Spleen (tissue), 11 donors: ENCODE measurements at regions not wholly inside any gene's neighbourhood (a gene's known extent, or its start where the extent isn't known, plus 50 kb on each side); places are given as distances from the start of the nearest gene placed in this dataset.

ENCODE experiments used
- DNase-seq: peaks from one replicate; pipeline ENCODE4 v3.0.0-alpha.2; 2020
- H3K27ac ChIP-seq, 8 donors: fragments of 200-600 bp; sonication (generic) in 7 of 8; 1 replicate in 4 of 8; 2 replicates in 4 of 8; pipeline versions ENCODE4 v1.5.0 to v1.8.0; 2016 to 2021; ENCODE audit warnings: inconsistent platforms in 4 of 8, mild to moderate bottlenecking in 4 of 8, moderate library complexity in 1 of 8
- H3K27me3 ChIP-seq, 7 donors: fragments of 200-600 bp; sonication (generic) in 6 of 7; replicated peaks in 1 of 7; 1 replicate in 4 of 7; 2 replicates in 3 of 7; pipeline versions ENCODE4 v1.5.0 to v1.8.0; 2016 to 2021; ENCODE audit warnings: inconsistent platforms in 3 of 7, mild to moderate bottlenecking in 1 of 7
- H3K36me3 ChIP-seq, 6 donors: fragments of 200-600 bp; sonication (generic) in 5 of 6; 1 replicate in 4 of 6; 2 replicates in 2 of 6; pipeline versions ENCODE4 v1.5.0 to v1.8.0; 2016 to 2021; ENCODE audit warnings: inconsistent platforms in 2 of 6
- H3K4me1 ChIP-seq, 6 donors: fragments of 200-600 bp; sonication (generic) in 5 of 6; 1 replicate in 3 of 6; 2 replicates in 3 of 6; pipeline versions ENCODE4 v1.5.0 to v1.8.0; 2016 to 2021; ENCODE audit warnings: inconsistent platforms in 3 of 6
- H3K4me3 ChIP-seq, 8 donors: fragments of 200-600 bp; sonication (generic) in 7 of 8; 1 replicate in 4 of 8; 2 replicates in 4 of 8; pipeline versions ENCODE4 v1.5.0 to v1.8.0; 2016 to 2021; ENCODE audit warnings: inconsistent platforms in 4 of 8, mild to moderate bottlenecking in 4 of 8, moderate library complexity in 2 of 8
- H3K9me3 ChIP-seq, 8 donors: fragments of 200-600 bp; sonication (generic) in 7 of 8; 1 replicate in 4 of 8; 2 replicates in 4 of 8; pipeline versions ENCODE4 v1.5.0 to v1.8.0; 2016 to 2021; ENCODE audit warnings: inconsistent platforms in 4 of 8
- CTCF ChIP-seq, 11 experiments: fragments of 200-600 bp in 7 of 11; fragments of 450-650 bp in 4 of 11; sonication (generic) in 4 of 11; IDR thresholded peaks in 8 of 11; conservative IDR thresholded peaks in 3 of 11; 1 replicate in 7 of 11; 2 replicates in 4 of 11; pipeline versions ENCODE4 v1.4.0 to v1.8.0; 2016 to 2021; ENCODE audit warnings: antibody characterized with exemption in 11 of 11, inconsistent platforms in 4 of 11, mild to moderate bottlenecking in 1 of 11
- POLR2A ChIP-seq, 3 donors: fragments of 450-650 bp; IDR thresholded peaks; one replicate each; pipeline ENCODE4 v1.5.1; 2017; ENCODE audit warnings: antibody characterized with exemption in 3 of 3, mild to moderate bottlenecking in 1 of 3
- POLR2AphosphoS5 ChIP-seq, 3 donors: sonication (generic); formaldehyde crosslinking; IDR thresholded peaks; one replicate each; pipeline ENCODE4 v1.5.1; 2017; ENCODE audit warnings: antibody characterized with exemption in 3 of 3
- WGBS, 5 donors: extraction: QIAGEN DNeasy Blood & Tissue Kit in 3 of 5; methylation state at CpG; one replicate each; pipeline versions ENCODE4 v1.1.5 to v1.1.7; 2013 to 2018; 5-methylcytosine and 5-hydroxymethylcytosine counted together
- intact Hi-C: fragments of 100-400 bp; cut with DNase I; formaldehyde crosslinking; loops from one replicate; pipeline ENCODE4 v1.15.0; 2023; ENCODE audit warnings: low total_unique reads
- donor health status: healthy with polysubstance abuse.
- donor health status: DM: no; HTN: no; CAD: no; lungs with moderate emphysema.
- donor health status: DM: no; HTN: no; CAD: no.
- donor health status: Bipolar disorder and iron deficiency.
- donor health status: healthy.
- donor health status: DM: no; HTN: no; CAD: no.
- donor health status: DM: yes; HTN: yes; CAD: no.

- no peaks in the 10 kb centered on the region for H3K4me1 ChIP-seq
- H3K27me3 ChIP-seq = no peaks in the 10 kb centered on the region
- H3K27ac ChIP-seq = no peak overlapping the region
- H3K36me3 ChIP-seq = no peaks in the 10 kb centered on the region
- intact Hi-C loops = no loop called here
- WGBS, 5 donors = 74 to 92% (median 86%) methylated on average over 11 to 12 of the region's 12 CpGs
- no peak for TF ChIP-seq POLR2AphosphoS5 (IDR thresholded peaks at IDR 0.05)
- TF ChIP-seq POLR2A (IDR thresholded peaks at IDR 0.05) = no peak
- no peak for TF ChIP-seq CTCF (IDR thresholded peaks at IDR 0.05 in 8 of 11, conservative IDR thresholded peaks at IDR 0.05 in 3 of 11)
- H3K9me3 ChIP-seq = peaks cover 0 to 9% (median 2%) of the 10 kb centered on the region in 8 donors
- peak; percentile 59 for DNase-seq
- no peak overlapping the region for H3K4me3 ChIP-seq
Observed at GRCh38 chr14:101508196-101508947, 52.9 kb upstream of the DIO3 start.

- no peaks in the 10 kb centered on the region for H3K27me3 ChIP-seq
- no peak overlapping the region for H3K4me3 ChIP-seq
- H3K9me3 ChIP-seq = peaks cover 0 to 2% (median 0%) of the 10 kb centered on the region in 8 donors
- peak in 1 of 3 donors; percentile 12 for TF ChIP-seq POLR2AphosphoS5 (IDR thresholded peaks at IDR 0.05)
- TF ChIP-seq POLR2A (IDR thresholded peaks at IDR 0.05) = no peak
- TF ChIP-seq CTCF (IDR thresholded peaks at IDR 0.05 in 8 of 11, conservative IDR thresholded peaks at IDR 0.05 in 3 of 11) = no peak
- peak; percentile 65 for DNase-seq
- no peaks in the 10 kb centered on the region for H3K4me1 ChIP-seq
- intact Hi-C loops = no loop called here
- H3K27ac ChIP-seq = no peak overlapping the region
- WGBS, 5 donors = 75 to 92% (median 89%) methylated on average over 11 to 18 of the region's 18 CpGs
- no peaks in the 10 kb centered on the region for H3K36me3 ChIP-seq
Observed at GRCh38 chr14:101508948-101509729, 52.2 kb upstream of the DIO3 start.

- Histone ChIP-seq H3K4me1 (no peaks in the 10 kb centered on the region), H3K27ac (no peak overlapping the region), H3K36me3 (no peaks in the 10 kb centered on the region), H3K4me3 (no peak overlapping the region), H3K9me3 (no peaks in the 10 kb centered on the region), H3K27me3 (no peaks in the 10 kb centered on the region)
- intact Hi-C loops = no loop called here
- TF ChIP-seq CTCF (IDR thresholded peaks at IDR 0.05 in 8 of 11, conservative IDR thresholded peaks at IDR 0.05 in 3 of 11) (no peak), POLR2AphosphoS5 (IDR thresholded peaks at IDR 0.05) (no peak), POLR2A (IDR thresholded peaks at IDR 0.05) (no peak)
- WGBS, 5 donors = 89 to 92% (median 91%) methylated on average over 21 of the region's 21 CpGs
- DNase-seq = peak; percentile 57
Observed at GRCh38 chr14:101509730-101510371, 51.4 kb upstream of the DIO3 start.

- Histone ChIP-seq H3K27me3 (no peaks in the 10 kb centered on the region), H3K36me3 (no peaks in the 10 kb centered on the region), H3K27ac (no peak overlapping the region), H3K4me1 (no peaks in the 10 kb centered on the region), H3K9me3 (peaks cover 0 to 11% (median 4%) of the 10 kb centered on the region in 8 donors), H3K4me3 (no peak overlapping the region)
- DNase-seq = no peak
- intact Hi-C loops = no loop called here
- TF ChIP-seq POLR2AphosphoS5 (IDR thresholded peaks at IDR 0.05) (no peak), CTCF (IDR thresholded peaks at IDR 0.05 in 8 of 11, conservative IDR thresholded peaks at IDR 0.05 in 3 of 11) (no peak), POLR2A (IDR thresholded peaks at IDR 0.05) (no peak)
Observed at GRCh38 chr14:101511199-101511598, 50.1 kb upstream of the DIO3 start.
